HepG2 (cell line): ENCODE measurements at regions not wholly inside any gene's neighbourhood (a gene's known extent, or its start where the extent isn't known, plus 50 kb on each side); places are given as distances from the start of the nearest gene placed in this dataset.
A peak's percentile ranks its signal among the peaks of the same experiment; 100 is the strongest.

Source experiments
- DMAP1 ChIP-seq: IDR thresholded peaks from 2 replicates; pipeline ENCODE4 v1.6.1; 2016
- HMGXB4 ChIP-seq, 2 experiments: sonication (generic) in 1 of 2; formaldehyde crosslinking in 1 of 2; IDR thresholded peaks; 2 replicates each; pipeline versions ENCODE4 v1.4.0 to v1.6.1; 2018 to 2020; ENCODE audit warnings: missing genetic modification reagents in 2 of 2, borderline replicate concordance in 1 of 2, low read depth in 1 of 2, mild to moderate bottlenecking in 1 of 2, missing biosample characterization in 1 of 2
- HOXA5 ChIP-seq: sonication (generic); formaldehyde crosslinking; IDR thresholded peaks from 2 replicates; pipeline ENCODE4 v1.4.0; 2020; ENCODE audit warnings: missing genetic modification reagents
- KIAA2018 ChIP-seq: sonication (generic); formaldehyde crosslinking; IDR thresholded peaks from 2 replicates; pipeline ENCODE4 v1.5.0; 2020; ENCODE audit warnings: mild to moderate bottlenecking, missing genetic modification reagents, borderline replicate concordance
- NPAS2 ChIP-seq: sonication (generic); formaldehyde crosslinking; IDR thresholded peaks from 2 replicates; pipeline ENCODE4 v1.8.0; 2022; ENCODE audit warnings: mild to moderate bottlenecking, missing genetic modification reagents, borderline replicate concordance
- SMAD3 ChIP-seq: sonication (generic); formaldehyde crosslinking; IDR thresholded peaks from 2 replicates; pipeline ENCODE4 v1.4.0; 2020; ENCODE audit warnings: missing genetic modification reagents
- SOX6 ChIP-seq, 2 experiments: fragments of 450-650 bp in 1 of 2; sonication (generic) in 1 of 2; formaldehyde crosslinking in 1 of 2; IDR thresholded peaks; 2 replicates each; pipeline versions ENCODE4 v1.4.0 to v1.6.1; 2017 to 2020; ENCODE audit warnings: antibody characterized with exemption in 1 of 2, mild to moderate bottlenecking in 1 of 2, missing genetic modification reagents in 1 of 2
- TFDP1 ChIP-seq: IDR thresholded peaks from 2 replicates; pipeline ENCODE4 v1.6.1; 2016; ENCODE audit warnings: missing compliant biosample characterization, missing genetic modification reagents, borderline replicate concordance
- TRAFD1 ChIP-seq: sonication (generic); formaldehyde crosslinking; IDR thresholded peaks from 2 replicates; pipeline ENCODE4 v1.5.1; 2020; ENCODE audit warnings: missing genetic modification reagents, mild to moderate bottlenecking, borderline replicate concordance
- YY1 ChIP-seq: IDR thresholded peaks from 2 replicates; pipeline ENCODE4 v1.6.1; 2011; ENCODE audit warnings: low read length, low read depth, moderate library complexity, mild to moderate bottlenecking; ENCODE audit not compliant: insufficient read depth, insufficient replicate concordance
- ZNF350 ChIP-seq: sonication (generic); formaldehyde crosslinking; IDR thresholded peaks from 2 replicates; pipeline ENCODE4 v1.4.0; 2020; ENCODE audit warnings: mild to moderate bottlenecking, low read depth, missing genetic modification reagents, borderline replicate concordance
- ZNF746 ChIP-seq: sonication (generic); formaldehyde crosslinking; IDR thresholded peaks from 2 replicates; pipeline ENCODE4 v1.8.0; 2022; ENCODE audit warnings: mild to moderate bottlenecking, missing genetic modification reagents
- ZNF839 ChIP-seq: sonication (generic); formaldehyde crosslinking; IDR thresholded peaks from 2 replicates; pipeline ENCODE4 v1.4.0; 2020; ENCODE audit warnings: missing genetic modification reagents, mild to moderate bottlenecking, borderline replicate concordance

GRCh38 chr2:131673400-131674173, 145.9 kb downstream of the CCDC74A start (continued):
- TF ChIP-seq ZNF746 (CRISPR knock-in tag) (no peak), DMAP1 (CRISPR knock-in tag) (0 out of 2 replicates have a peak, but pooled peaks have one; percentile 25), HOXA5 (no peak), TRAFD1 (CRISPR knock-in tag) (no peak), KIAA2018 (CRISPR knock-in tag) (no peak), NPAS2 (CRISPR knock-in tag) (peak; percentile 81; the same call in 1 of the 2 replicates), HMGXB4 (CRISPR knock-in tag; IDR thresholded peaks at IDR 0.05; ENCODE audit: borderline replicate concordance in 1 of 2, low read depth in 1 of 2) (peak; percentile 92 to 96), SMAD3 (CRISPR knock-in tag) (peak; percentile 55; the same call in 1 of the 2 replicates), TFDP1 (CRISPR knock-in tag) (peak; percentile 50; the same call in 1 of the 2 replicates), ZNF350 (CRISPR knock-in tag) (peak; percentile 66), YY1 (peak; percentile 72), SOX6 (IDR thresholded peaks at IDR 0.05) (no peak), SOX6 (CRISPR knock-in tag; IDR thresholded peaks at IDR 0.05) (peak; percentile 47), ZNF839 (CRISPR knock-in tag) (no peak; the same call in 1 of the 2 replicates)
